GM19240 (cell line): ENCODE measurements at regions not wholly inside any gene's neighbourhood (a gene's known extent, or its start where the extent isn't known, plus 50 kb on each side); places are given as distances from the start of the nearest gene placed in this dataset.
"Not testable (repeated sequence)": the region's sequence is repeated elsewhere in the genome, so short reads cannot be mapped to it uniquely, and the experiment has no call there.

Source experiments
- DNase-seq: peaks from one replicate; pipeline ENCODE4 v3.0.0; 2011; ENCODE audit warnings: low spot score; ENCODE audit not compliant: insufficient read length

GRCh38 chr15:70578196-70578595, 185.2 kb downstream of the UACA start:
- no peak for DNase-seq

DNA sequence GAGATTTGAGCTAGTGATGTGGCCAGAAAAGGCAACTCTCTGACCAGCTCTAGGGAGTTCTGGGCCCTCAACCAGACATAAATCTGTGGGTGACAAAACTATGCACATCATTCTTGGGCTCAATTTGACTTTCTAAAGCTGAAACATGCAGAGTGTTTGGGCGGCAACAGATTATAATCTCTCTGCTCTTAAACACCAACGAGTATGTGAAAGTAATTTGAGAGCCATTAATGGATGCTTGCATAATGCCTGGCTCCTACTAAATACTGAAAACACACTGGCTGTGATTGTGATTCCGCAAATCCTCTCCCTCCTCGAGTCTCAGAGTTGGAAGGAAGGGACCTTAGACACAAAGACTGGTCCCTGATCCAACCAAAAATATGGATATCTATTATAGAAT, 186.7 kb downstream of the UACA start:
- no peak for DNase-seq

DNA sequence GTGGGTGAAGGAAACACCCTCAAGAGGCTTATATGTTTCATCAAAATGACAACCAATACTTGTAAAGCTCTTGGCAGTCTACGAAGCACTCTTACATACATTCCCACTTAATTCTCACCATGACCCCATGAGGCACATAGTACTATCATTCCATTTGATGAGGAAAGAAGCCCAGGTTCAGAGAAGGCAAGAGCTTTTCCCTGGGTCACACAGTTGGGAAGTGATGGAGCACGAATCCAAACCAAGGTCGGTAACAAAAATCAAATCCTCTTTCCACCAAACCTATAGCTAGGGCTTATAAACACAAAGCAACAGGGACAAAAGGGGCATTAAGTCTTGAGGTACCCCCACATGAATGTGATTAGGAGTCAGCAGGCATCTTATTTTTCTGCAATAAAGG, 187.1 kb downstream of the UACA start:
- DNase-seq = no peak

DNA sequence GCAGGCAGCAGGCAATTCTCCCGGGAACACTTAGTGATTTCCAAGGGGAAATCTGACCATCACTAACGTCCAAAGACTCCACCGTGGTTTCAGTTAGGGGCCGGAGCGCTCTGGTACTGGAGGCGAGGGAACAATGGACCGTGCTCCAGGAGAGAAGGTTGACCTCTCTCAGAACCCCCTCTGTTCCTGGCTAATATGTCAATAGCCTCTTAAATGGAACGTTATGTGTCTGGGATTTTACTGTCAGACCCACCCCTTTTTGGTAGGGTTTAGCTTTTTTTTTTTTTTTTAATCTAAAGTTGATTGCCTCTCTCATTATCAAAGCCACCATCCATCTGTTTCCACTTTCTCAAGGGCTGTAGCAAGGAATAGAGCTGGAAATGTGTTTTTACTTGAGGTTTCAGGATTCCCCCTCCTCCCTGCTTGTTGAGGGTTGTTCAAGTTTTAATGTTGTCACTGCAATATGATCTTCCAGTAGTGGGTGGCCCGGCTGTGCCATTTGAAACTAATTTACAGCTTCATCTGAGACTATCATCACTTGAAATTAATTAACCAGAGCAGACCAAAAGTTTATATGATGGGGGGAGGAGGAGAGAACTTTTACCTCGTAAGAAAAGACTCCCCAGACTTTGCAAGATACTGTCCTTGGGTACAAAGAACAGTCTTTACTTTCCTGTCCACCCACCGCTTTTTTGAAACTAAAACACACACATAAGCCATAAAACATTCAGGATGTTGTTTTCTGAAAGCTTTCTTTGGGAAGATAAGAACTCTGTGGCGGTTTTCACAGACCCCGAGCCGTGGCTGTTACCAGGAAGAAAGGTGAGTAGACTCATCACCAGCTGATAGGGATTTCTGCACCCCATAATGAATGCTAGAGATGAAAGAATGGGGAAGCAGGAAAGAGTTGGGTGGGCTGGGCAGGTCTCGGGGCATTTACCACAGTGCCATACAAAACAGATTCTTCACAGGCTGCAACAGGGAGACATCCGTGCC, 187.8 kb downstream of the UACA start:
- DNase-seq = no peak

DNA sequence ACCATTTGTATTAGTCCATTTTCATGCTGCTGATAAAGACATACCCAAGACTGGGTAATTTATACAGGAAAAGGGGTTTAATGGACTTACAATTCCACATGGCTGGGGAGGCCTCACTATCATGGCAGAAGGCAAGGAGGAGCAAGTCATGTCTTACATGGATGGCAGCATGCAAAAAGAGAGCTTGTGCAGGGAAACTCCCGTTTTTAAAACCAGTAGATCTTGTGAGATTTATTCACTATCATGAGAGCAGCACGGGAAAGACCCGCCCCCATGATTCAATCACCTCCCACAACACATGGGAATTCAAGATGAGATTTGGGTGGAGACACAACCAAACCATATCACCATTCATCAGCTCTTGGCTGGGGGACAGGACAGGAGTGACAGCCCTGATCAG, 189.0 kb downstream of the UACA start:
- DNase-seq = not testable (repeated sequence)

GRCh38 chr15:70573121-70573850, 190.1 kb downstream of the UACA start:
- DNase-seq = no peak

DNA sequence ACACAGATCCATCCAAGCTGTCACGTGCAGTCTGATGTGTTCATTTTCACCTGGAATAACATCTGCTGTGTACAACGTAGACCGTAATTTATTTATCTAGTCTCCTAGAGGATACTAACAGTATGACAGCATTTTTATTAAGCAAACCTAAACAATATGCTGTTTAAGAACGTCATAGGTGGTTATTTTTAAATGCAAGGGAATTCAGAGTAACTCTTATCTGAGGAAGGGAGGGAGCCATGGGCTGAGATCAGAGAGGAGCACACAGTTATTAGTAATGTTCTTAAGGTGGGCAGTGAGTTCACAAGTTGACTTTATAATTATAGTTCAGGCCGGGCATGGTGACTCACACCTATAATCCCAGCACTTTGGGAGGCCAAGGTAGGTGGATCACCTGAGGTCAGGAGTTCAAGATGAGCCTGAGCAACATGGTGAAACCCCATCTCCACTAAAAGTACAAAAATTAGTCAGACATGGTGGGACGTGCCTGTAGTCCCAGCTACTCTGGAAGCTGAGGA, 193.6 kb downstream of the UACA start:
- DNase-seq = no peak

GRCh38 chr15:70569091-70569713, 194.2 kb downstream of the UACA start:
- DNase-seq = no peak

- no peak for DNase-seq
Measured at GRCh38 chr15:70566989-70567388, 196.4 kb downstream of the UACA start.

- DNase-seq = no peak
Measured at GRCh38 chr15:70566047-70566835, 197.1 kb downstream of the UACA start.

DNA sequence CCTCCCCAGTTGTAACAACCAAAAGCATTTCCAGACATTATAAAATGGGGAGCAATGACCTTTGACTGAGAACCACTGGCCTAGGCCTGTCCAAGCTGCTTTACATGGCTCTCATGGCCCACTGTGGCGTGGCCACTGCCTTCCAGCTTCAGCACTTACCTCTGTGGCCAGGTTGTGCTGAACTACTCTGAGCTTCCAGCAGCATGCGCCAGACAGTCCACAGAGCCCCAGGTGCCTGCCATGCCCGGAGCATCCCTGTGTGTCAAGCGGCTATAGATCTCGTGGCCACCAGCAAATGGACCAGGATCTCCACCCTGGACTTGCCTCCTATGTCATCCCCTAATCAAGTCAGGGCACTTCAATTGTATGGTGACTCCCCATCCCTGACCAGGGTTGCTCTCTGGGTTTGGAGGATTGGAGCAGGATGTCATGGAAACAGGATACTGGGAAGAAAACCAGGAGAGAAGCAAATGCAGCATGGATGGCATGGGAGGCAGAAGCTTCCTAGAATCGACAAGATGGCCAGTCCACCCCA, 199.7 kb downstream of the UACA start:
- no peak for DNase-seq

DNA sequence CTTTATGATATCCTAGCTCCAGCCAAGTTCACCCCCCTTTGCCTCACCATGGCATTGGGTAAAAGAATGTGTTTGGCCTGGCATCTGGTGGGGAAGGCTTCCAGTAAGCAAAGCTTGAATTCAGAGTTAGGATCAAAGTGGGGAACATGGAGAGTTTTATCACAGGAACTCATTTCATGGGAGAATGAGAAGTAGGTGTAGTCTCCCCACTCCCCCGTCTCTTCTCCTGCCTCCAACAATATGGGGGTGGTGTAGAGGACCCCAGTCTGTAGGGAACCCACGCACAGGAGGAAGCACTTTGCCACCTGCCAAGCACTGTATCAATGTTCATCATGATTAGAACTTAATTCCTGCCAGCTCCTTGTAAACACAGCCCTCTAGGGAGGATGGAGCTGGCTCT, 200.5 kb downstream of the UACA start:
- no peak for DNase-seq

DNA sequence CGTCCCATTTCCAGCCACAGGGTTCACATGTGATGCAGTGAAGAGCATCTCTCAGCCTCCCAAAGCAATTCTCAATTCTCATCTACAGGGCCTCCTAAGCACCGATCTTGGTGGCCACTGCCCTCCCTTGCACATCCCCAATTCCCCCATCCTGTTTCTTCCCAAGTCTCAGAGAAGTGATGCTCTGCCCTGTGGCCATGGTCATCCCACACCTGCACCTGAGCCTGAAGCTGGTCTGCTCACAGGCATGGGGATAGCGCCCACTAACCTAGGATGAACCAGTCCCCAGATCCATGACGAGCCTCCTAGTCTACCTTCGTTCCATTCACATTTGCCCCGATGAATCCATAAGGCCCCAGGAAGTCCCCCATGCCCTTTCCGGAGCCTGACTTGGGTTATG, 201.5 kb downstream of the UACA start:
- no peak for DNase-seq

DNA sequence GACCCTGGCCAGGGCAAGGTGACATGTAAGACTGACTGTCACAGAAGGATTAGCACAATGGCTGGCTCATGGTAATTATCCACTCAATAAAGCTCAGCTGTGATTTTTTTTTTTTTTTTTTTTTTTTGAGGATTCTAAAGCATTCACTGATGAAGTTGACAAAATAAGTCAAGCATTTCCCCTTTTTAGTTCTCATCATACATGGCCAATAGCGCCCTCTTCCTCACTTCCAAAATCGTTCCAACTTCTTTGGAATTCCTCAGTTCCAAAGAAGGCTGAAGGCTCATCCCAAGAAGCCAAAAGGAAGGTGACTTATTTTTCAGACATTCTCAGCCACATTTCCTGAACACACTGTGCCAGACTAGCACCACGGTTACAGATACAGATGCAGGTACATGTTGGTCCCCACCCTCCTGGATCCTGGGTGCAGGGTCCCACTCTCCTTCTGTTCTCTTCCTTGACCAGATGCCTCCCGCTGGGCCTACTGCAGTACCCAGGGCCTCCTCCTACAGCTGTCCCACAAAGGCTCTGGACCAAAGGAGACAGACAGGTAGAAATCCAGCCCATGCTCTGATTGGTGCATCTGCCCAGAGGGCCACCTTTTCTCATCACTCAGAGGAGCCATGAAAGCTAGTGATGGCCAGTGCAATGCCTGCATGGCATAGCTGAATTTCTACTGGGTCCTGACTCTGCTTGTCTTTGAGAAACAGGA, 202.6 kb downstream of the UACA start:
- no peak for DNase-seq

DNA sequence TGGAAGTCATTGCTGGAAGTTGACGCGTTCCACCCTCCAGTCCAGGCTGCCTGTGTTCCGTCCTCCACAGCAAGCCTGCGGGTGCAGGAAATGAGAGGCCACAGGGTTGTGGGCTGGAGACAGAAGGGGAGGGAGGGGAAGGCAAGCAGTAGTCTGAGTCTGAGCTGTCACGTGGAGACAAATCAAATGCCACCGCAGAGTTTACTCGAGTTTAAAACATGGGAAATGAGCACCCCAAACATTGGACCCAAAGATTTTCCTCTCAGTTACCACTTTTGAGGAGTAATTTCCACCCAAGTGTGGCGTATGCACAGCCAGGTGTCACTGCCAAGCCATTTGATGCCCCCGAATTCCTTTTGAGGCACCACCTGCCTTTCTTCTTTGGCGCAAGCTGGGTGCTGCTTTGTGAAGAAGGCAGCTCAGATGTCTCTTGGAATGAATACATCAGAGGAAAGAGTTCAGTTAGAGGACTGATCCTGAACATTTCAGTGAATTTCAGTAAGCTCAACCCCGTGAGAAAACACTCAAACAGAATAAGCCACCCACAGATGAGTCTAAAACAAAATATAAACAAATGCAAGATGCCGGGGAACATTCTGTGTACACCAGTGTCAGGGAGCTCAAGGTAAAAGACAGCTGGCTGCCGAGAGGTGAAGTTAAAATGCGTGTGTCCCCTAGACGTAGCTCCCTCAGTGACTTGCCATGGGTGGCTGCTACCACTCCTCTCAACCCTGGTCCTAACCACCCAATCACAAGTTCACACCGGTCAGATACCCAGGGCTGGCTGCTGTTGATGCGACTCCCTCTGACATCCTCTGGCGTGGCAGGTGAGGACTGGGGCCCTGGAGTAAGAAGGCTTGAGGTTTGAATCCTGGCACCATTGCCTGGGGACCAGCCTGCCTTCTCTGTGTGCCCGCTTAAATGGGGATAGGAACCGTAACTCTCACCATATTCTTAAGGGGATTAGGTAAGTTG, 203.8 kb downstream of the UACA start:
- no peak for DNase-seq

- DNase-seq = no peak
Measured at GRCh38 chr15:70558406-70559264, 204.7 kb downstream of the UACA start.

GRCh38 chr15:70557521-70558258, 205.7 kb downstream of the UACA start:
- no peak for DNase-seq
